GM18517 (cell line): ENCODE measurements at regions not wholly inside any gene's neighbourhood (a gene's known extent, or its start where the extent isn't known, plus 50 kb on each side); places are given as distances from the start of the nearest gene placed in this dataset.

Source experiments
- ATAC-seq: cut with Tn5 transposase; IDR thresholded peaks from one replicate; pipeline ENCODE4 v1.9.1; 2021; ENCODE audit warnings: mild to moderate bottlenecking, moderate library complexity; ENCODE audit not compliant: unreplicated experiment

DNA sequence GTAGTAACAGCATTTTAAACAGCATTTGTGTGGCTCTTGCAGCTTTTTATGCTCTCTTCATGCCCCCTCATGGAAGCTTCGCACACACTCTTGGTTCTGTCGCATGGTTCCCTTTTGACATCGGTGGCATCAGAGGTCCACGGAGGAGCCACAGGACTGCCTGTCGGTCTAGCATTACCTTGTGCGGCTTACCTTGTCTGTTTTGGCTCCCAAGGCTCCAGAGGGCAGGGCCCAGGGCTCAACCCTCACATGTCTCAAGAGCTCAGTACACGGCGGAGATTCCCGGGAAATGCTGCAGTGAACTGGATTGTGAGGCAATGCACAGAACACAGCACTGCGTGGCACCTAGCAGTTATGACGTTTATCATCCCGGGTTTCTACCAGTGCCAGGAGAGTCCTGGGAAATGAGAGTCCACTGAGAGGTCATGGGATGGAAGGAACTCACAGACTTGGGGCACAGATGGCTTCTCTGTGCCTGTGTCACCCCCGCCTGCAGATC, 1015.8 kb downstream of the TBC1D22A start:
- no peak for ATAC-seq

DNA sequence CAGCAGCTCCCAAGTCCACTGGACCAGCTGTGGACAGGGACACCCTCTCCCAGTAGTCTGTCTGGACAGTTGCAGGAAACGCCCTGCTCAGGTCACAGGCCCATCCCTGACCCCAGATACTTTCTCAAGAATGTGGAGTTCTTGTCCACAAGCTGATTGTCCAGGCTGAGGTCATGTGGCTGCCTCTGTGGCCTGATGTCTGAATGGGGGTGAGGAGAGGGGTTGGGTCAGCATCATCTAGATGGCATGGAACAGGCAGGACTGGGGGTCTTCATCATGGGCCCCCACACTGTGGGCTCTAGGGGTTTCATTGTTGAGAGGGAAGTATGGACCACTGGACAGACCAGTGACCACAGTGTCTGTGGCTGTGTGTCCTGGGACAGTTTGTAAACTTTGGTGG, 1015.0 kb downstream of the TBC1D22A start:
- no peak for ATAC-seq

DNA sequence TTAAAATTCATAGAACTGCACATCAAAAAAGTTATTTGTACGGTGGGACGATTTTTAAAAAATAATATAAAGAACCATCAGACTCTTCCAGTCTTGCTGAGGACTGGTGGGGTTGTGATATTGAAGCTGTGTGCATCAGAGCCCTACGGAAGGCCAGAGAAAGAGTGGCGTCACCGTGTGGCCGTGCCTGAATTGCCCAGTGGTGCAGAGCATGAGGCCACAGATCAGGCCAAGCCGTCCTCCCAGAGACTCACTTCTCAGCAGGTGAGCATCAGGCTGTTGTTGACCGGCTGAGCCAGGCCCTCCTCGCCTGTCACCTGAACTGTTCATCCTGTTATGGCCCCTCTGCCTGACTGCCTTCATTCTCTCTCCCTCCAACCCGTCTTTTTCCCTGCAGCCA, 1013.9 kb downstream of the TBC1D22A start:
- no peak for ATAC-seq

DNA sequence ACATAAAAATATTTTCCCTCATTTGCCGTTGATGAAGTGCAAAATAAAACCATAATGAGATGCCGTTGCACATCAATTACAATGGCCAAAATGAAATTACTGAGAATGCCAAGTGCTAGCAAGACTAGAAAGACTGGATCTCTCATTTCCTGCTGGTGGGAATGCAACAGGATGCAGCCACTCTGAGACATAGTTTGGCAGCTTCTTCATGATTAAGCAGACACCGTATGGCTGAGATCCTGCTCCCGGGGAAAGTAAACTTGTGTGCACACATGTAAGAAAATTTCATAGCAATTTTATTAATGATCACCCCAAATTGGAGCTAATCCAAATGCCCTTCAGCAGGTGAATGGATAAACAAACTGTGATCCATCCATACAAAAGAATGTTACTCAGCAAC, 1013.2 kb downstream of the TBC1D22A start:
- ATAC-seq: no peak

DNA sequence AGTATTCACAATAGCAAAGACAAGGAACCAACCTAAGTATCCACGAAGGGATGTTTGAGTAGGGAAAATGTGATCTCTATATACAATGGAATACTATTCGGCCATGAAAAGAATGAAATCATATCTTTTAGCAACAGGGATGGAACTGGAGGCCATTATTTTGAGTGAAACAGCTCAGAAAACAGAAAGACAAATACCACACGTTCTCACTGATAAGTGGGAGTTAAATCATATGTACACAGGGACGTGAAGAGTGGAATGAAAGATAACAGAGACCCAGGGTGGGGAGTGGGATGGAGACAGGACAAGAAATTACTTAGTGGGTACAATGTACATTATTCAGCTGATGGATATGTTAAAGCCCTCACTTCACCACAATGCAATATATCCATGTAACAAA, 1012.7 kb downstream of the TBC1D22A start:
- no peak for ATAC-seq

DNA sequence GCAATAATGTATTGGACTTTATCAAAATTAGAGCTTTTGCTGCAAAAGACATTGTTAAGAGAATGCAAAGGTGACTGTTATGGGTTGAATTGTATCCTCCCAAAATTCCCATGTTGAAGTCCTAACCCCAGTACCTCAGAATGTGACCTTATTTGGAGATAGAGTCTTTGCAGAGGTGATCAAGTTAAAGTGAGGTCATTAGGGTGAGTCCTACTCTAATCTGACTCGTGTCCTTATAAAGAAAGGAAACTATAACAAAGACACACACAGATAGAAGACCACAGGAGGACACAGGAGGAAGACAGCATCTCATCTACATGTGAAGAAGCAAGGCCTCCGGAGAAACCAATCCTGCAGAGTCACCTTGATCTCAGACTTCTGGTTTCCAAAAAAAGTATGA, 1011.2 kb downstream of the TBC1D22A start:
- ATAC-seq: no peak

DNA sequence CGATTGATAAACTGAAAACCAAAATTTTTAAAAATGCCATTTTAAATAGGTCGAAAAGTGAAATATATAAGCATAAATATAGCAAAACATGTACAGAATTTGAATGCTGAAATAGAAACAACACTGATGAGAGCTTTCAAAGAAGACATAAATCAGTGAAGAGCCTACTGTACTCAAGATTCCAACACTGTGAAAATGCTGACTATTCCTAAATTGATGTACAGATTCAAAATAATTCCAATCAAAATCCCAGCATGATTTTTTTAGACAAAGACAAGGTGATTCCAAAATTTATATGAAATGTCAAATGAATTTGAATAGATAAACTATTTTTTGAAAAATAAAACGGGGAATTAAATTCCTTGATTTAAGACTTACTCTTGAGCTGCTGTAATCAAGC, 1010.4 kb downstream of the TBC1D22A start:
- no peak for ATAC-seq

DNA sequence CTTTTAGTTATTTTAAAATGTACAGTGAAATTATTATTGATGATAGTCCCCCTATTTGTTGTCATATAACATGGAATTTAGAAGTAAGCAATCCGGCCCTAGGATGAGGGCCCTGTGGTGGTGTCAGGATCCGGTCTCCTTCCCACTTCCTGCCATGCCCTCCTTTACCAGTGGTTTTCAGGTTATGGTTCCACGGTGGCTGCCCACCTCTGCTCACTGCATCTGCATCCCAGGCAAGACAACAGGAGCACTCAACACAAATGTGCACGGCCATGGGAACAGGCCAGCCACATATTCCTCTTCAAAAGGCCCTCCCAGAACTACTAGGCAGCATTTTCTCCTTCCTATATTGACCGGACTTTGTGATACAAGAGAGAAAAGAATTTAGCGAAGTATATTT, 1007.2 kb downstream of the TBC1D22A start:
- no peak for ATAC-seq

DNA sequence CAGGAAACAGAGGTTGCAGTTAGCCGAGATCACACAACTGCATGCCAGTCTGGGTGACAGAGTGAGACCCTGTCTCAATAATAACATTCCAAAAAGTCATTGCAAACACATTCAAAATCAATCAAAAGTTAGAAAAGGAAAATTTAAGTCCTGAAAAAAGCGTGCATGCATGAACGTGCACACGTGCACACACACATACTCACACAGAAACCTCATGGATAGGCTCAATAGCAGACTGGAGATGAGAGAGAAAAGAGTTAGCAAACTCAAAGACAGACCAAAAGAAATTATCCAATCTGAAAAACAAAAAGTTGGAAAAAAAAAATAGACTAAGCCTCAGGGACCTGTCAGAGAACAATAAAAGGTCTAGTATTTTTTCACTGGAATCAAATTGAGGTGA, 1005.6 kb downstream of the TBC1D22A start:
- no peak for ATAC-seq

DNA sequence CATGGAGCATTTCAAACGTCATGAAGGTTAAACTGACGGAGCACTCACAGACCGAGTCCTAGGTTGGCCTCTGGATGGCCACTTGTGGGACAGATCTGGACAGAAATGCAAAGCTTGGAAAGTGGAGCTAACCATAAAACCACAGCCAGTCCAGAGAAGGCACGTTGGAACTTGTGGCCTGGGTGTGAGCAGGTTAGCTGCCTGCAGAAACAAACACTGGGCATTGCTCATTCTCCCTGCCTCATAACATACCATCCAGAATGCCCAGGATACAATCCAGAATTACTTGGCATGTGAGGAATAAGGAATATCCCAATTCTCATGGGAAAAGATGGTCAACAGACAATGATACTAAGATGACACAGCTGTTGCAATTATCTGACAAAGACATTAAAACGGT, 1005.0 kb downstream of the TBC1D22A start:
- no peak for ATAC-seq

DNA sequence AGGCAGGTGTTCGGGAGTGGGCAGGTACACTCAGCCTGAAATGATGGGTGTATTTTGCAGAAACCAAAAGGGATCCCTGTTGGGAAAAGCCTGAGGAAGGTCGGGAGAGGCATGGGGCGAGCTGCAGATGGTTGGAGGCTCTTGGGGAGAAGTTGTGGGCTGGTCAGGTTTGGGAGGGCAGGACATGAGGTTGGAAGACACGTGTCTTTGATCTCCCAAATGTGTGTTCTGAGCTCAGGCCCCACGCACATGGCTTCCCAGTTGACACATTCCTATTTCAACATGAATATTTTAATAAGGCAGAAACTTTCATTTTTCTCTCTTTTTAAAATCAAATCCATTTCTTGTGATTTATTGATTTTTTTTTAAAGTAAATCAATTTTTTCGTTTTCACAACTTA, 1003.3 kb downstream of the TBC1D22A start:
- ATAC-seq: no peak

DNA sequence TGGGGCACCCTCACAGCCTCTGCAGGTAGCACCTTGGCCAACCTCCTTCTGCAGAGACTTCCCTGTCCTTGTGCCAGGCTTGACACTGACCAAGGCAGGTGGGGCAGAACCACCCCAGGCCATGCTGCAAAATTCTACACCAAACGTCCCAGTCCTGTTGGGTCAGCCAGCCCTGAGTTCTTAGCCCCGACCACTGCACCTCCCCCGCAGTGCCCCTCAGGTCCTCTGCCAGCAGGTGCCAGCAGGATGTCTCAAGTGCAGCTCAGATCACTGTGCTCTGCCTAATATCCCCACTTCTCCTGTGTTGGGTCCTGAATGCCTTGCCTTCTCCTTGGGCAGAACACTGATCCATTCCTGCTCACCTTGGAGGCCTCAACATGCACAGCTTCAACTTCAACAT, 999.7 kb downstream of the TBC1D22A start:
- no peak for ATAC-seq

DNA sequence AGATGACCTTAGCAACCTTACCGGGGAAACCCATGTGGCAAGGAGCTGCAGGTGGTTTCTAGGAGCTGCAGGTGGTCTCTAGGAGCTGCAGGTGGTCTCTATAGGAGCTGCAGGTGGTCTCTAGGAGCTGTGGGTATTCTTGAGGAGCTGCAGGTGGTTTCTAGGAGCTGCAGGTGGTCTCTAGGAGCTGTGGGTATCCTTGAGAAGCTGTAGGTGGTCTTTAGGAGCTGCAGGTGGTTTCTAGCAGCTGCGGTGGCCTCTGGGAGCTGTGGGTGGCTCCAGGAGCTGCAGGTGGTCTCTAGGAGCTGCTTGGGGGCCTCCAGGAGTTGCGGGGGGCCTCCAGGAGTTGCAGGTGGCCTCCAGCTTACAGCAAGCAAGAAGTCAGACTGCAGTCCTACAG, 997.5 kb downstream of the TBC1D22A start:
- ATAC-seq: no peak

DNA sequence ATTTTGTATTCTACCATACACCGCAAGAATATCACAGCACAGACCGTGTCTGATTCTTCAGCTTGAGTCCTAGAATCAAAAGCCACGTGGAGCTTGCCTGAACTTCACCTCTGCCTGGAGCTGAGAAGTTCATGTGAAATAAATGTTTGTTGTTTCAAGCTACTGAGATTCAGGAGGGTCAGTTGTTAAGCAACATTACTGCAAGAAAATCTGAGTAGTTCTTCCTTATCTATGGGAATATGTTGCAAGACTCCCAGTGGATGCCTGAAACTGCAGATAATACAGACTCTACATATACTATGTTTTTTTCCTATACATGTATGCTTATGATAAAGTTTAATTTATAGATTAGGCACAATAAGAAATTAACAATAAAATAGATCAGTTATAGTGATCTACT, 995.3 kb downstream of the TBC1D22A start:
- ATAC-seq: no peak

DNA sequence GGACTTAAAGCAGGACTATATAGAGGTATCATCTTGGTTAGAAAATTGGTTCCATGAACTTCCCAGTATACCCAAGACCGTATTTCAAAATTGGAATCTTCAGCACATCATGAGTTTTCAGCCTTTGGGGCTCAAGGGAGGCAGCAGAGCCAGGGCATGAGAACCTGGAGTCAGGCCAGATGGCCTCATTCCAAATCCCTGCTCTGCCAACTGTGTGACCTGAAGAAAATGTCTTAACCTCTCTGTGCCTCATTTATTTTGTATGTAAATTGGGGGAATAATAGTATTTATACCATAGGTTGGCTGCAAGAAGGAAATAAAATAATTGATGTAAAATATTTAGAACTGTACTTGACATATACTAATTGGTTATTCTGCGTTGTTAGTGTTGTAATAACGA, 987.6 kb downstream of the TBC1D22A start:
- ATAC-seq: no peak

DNA sequence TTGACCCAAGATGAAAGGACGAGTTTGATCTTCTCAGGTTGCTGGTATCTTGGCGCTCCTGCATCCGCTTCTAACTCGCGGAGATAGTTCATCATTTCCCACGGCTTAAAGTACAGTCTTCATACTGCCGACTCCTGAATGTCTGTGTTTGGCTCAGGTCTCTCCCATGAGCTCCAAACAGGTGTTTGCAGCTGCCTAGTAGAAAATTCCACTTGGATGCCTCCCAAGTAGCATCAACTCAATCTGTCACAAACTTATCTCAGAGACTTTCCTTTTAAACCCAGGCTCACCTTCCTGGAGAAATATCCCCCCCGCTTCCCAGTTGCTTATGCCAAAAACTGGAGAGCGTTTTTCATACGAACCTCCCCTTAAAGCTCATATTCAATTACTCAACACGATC, 986.5 kb downstream of the TBC1D22A start:
- ATAC-seq: no peak

DNA sequence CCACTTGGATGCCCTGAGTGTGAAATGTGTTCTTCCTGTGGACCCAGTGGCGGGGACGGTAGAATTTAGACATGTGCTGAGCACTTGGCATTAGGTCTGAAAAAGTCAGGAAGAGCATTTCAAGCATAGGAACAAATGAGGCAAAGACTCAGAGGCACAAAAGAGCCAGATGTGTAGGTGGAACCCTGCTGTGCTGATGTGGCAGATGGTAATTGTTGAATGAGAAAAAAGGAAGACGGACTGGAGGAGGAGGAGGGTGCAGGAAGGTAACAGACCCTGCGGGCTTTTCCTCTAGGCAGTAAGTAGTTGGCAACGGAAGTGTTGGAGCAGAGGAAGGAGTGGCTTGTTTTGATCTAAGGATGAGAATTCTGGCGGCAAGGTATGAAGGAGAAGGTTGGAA, 985.8 kb downstream of the TBC1D22A start:
- ATAC-seq: no peak

DNA sequence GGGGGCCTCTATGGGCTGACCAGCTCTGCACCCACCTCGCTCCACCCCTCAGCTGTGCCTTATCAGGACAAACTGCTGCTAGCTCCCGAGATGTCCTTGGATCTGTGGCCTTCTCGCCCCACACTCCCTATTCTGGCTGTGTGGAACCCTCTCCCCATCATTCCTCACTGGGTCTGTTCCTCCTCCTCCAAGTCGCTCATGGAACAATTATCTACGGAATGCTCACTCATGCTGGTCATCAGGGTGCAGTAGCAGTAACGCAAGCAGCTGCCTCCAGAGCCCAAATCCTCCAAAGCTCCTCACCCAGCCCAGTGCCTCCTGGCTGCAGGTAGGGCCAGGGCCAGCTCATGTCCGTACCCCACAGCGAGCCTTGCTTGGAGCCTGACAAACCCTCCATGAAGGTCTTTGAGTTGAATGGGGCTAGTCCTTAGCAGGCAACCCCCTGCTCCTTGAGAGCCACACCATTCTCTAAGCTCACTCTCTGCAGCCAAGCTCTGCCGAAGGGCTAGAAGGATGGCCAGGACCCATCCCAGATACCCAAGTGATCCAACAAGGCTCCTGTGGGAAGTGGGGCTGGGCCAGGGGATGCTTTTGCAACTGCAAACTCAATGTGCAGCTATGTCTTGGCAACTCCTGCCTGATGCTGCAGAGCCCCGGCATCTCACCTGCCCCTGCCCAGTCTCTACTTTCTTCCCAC, 977.8 kb downstream of the TBC1D22A start:
- ATAC-seq: no peak

DNA sequence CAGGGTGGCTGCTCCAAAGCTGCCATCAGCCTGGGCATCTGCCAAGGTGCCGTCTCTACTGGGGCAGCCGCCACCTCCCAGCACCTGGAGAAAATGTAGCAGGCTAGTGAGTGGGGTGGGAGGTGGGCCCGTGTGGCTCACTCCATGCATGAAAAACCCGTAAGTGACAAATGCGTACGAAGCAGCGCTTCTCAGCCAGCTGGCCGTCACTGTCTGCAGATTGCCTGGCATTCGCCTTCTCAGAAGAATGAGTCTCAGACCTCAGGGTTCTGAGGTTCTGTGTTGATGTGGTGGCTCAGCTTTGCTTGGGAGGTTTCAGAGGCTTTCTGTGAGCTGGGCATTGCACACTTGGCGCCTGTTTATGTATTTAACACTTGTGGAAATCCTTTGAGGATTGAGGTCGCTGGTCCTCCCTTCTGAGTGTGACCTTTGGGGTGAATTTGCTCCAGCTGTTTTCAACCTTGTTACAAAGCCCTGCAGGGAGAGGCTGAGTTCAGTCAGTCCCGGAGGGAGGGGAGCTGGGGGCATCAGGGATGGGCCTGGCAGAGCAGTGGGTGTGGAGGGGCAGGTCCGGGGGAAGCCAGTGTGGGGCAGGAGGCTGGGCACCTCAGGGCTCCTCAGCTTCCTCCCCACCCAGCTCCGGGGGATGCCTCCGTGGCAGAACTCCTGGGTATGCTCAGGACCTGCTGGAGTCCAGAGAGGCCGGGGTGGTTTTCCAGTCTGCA, 977.0 kb downstream of the TBC1D22A start:
- ATAC-seq: no peak

DNA sequence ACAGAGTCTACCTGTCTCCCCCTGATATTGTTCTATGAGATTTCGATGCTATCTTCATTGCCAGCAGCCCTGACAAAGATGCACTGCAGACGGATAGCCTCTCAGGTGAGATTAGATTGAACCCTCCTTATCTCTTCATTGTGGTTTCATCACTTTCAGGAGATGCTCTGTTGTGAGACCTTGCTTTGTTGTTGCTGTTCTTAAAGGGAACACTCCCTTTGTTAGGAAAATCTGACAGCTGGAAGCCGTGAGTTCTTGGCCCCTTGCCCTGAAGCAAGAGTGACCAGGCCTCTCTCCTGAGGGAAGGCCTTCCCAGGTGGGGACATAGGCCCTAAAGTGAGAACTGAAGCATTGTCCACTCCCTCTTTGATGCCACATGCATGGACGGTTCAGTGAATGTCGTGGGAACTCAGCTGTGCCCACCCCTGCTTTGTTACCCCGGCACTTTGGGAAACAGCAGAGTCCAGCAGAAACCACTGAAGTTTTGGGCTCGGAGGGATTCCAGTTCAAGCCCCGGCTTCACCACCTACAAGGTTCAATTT, 976.1 kb downstream of the TBC1D22A start:
- ATAC-seq: no peak

DNA sequence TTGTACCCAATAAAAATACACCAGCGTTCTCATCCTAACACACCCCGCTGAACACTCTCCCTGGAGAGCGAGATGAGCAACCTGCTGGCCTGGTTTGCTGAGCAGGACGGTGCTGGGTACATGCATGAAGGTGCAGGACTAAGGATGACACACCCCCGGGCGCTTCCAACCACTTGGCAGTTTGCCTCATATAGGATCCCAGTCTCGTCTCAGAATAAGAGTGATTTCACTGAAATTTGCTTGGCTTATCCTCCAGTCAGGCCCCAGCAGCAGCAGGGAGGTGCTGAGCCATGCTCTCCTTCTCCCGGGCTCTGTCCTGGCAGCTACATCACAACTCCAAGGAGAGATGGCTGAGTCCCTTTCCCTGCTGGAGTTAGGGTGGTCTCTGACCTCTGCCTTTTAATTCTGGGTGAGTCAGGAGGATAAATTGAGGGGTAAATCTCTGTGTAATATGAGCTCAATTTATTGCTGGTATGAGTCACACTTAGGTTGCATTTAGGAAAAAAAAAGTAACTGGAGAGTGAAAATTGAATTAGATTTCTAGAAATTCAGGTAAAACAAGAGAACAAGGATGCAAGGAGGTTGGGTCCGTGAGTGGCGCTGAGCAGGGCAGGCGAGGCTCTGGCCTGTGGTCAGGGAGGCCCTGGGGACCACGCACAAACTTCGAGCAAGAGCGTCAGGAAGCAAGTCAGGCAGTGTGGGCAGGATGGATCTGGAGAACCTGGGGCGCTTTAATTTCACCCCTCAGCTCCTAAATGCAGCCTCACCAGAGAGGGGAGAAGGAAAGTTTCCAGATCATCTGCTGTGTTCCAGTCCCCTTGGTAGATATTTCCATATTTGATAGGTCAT, 974.0 kb downstream of the TBC1D22A start:
- ATAC-seq: no peak
